Ectodermal cell (in vitro differentiated cells): ENCODE measurements at regions not wholly inside any gene's neighbourhood (a gene's known extent, or its start where the extent isn't known, plus 50 kb on each side); places are given as distances from the start of the nearest gene placed in this dataset.

ENCODE experiments used
- H3K27ac ChIP-seq: 2 replicates; pipeline ENCODE4 v1.7.0; 2013; ENCODE audit warnings: mild to moderate bottlenecking, low read depth, low read length; ENCODE audit not compliant: insufficient read depth, poor library complexity, severe bottlenecking
- H3K27me3 ChIP-seq: 2 replicates; pipeline ENCODE4 v1.7.0; 2013; ENCODE audit warnings: mild to moderate bottlenecking, low read length; ENCODE audit not compliant: insufficient read depth, control insufficient read depth, poor library complexity, severe bottlenecking
- H3K36me3 ChIP-seq: one replicate; pipeline ENCODE4 v1.7.0; 2013; ENCODE audit warnings: low read length; ENCODE audit not compliant: control insufficient read depth, insufficient read depth
- H3K4me1 ChIP-seq: one replicate; pipeline ENCODE4 v1.7.0; 2013; ENCODE audit warnings: low read length; ENCODE audit not compliant: control insufficient read depth, insufficient read depth
- H3K4me3 ChIP-seq: 2 replicates; pipeline ENCODE4 v1.7.0; 2013; ENCODE audit warnings: low read depth, low read length, control low read depth; ENCODE audit not compliant: insufficient read depth
- H3K9me3 ChIP-seq: 2 replicates; pipeline ENCODE4 v1.7.0; 2013; ENCODE audit warnings: mild to moderate bottlenecking, low read length, moderate library complexity; ENCODE audit not compliant: control insufficient read depth
- WGBS, 2 experiments: methylation state at CpG; one replicate each; pipeline ENCODE4 v1.1.7; 2013; ENCODE audit warnings: missing lambda C conversion rate in 2 of 2; 5-methylcytosine and 5-hydroxymethylcytosine counted together

- 94 to 98% methylated on average over 4 of the region's 4 CpGs for WGBS, 2 experiments
- H3K36me3 ChIP-seq = no peaks in the 10 kb centered on the region
- H3K27me3 ChIP-seq = no peaks in the 10 kb centered on the region
- no peaks in the 10 kb centered on the region for H3K4me1 ChIP-seq
- H3K9me3 ChIP-seq = no peaks in the 10 kb centered on the region
- no peak overlapping the region for H3K27ac ChIP-seq
- H3K4me3 ChIP-seq = no peak overlapping the region
Observed at GRCh38 chr4:189767941-189768340, 172.7 kb upstream of the FRG1 start.

GRCh38 chr4:189769131-189769530 is 171.5 kb upstream of the FRG1 start:
- H3K36me3 ChIP-seq = no peaks in the 10 kb centered on the region
- no peaks in the 10 kb centered on the region for H3K4me1 ChIP-seq
- H3K27ac ChIP-seq = no peak overlapping the region
- WGBS, 2 experiments = 87 to 90% methylated on average over 8 of the region's 9 CpGs
- H3K27me3 ChIP-seq = no peaks in the 10 kb centered on the region
- no peak overlapping the region for H3K4me3 ChIP-seq
- no peaks in the 10 kb centered on the region for H3K9me3 ChIP-seq

GRCh38 chr4:189771696-189772361 is 168.8 kb upstream of the FRG1 start:
- no peaks in the 10 kb centered on the region for H3K4me1 ChIP-seq
- H3K9me3 ChIP-seq = no peaks in the 10 kb centered on the region
- H3K27me3 ChIP-seq = no peaks in the 10 kb centered on the region
- 91 to 95% methylated on average over 9 to 10 of the region's 11 CpGs for WGBS, 2 experiments
- H3K27ac ChIP-seq = no peak overlapping the region
- H3K4me3 ChIP-seq = no peak overlapping the region
- no peaks in the 10 kb centered on the region for H3K36me3 ChIP-seq

- no peaks in the 10 kb centered on the region for H3K4me1 ChIP-seq
- H3K9me3 ChIP-seq = no peaks in the 10 kb centered on the region
- H3K27ac ChIP-seq = no peak overlapping the region
- H3K4me3 ChIP-seq = no peak overlapping the region
- WGBS, 2 experiments = 79 to 81% methylated on average over 4 to 6 of the region's 6 CpGs
- H3K36me3 ChIP-seq = no peaks in the 10 kb centered on the region
- no peaks in the 10 kb centered on the region for H3K27me3 ChIP-seq
Observed at GRCh38 chr4:189773909-189774308, 166.8 kb upstream of the FRG1 start.

- no peaks in the 10 kb centered on the region for H3K27me3 ChIP-seq
- H3K4me3 ChIP-seq = no peak overlapping the region
- no peaks in the 10 kb centered on the region for H3K36me3 ChIP-seq
- no peak overlapping the region for H3K27ac ChIP-seq
- peaks cover 4% of the 10 kb centered on the region for H3K4me1 ChIP-seq
- no peaks in the 10 kb centered on the region for H3K9me3 ChIP-seq
- 77 to 96% methylated on average over 4 to 5 of the region's 7 CpGs for WGBS, 2 experiments
Observed at GRCh38 chr4:189779281-189779980, 161.2 kb upstream of the FRG1 start.

GRCh38 chr4:189780391-189780790 is 160.3 kb upstream of the FRG1 start:
- H3K36me3 ChIP-seq = no peaks in the 10 kb centered on the region
- WGBS, 2 experiments = 93 to 94% methylated on average over 5 of the region's 5 CpGs
- H3K9me3 ChIP-seq = no peaks in the 10 kb centered on the region
- H3K4me1 ChIP-seq = peaks cover 4% of the 10 kb centered on the region
- no peak overlapping the region for H3K27ac ChIP-seq
- H3K4me3 ChIP-seq = no peak overlapping the region
- H3K27me3 ChIP-seq = no peaks in the 10 kb centered on the region

- Histone ChIP-seq H3K36me3 (no peaks in the 10 kb centered on the region), H3K4me1 (no peaks in the 10 kb centered on the region), H3K4me3 (no peak overlapping the region), H3K27ac (no peak overlapping the region), H3K9me3 (no peaks in the 10 kb centered on the region), H3K27me3 (no peaks in the 10 kb centered on the region)
Observed at GRCh38 chr4:189784651-189785050, 156.0 kb upstream of the FRG1 start.

- WGBS, 2 experiments = 61% methylated on average over 5 of the region's 5 CpGs
- no peaks in the 10 kb centered on the region for H3K27me3 ChIP-seq
- no peaks in the 10 kb centered on the region for H3K36me3 ChIP-seq
- no peak overlapping the region for H3K4me3 ChIP-seq
- H3K27ac ChIP-seq = no peak overlapping the region
- no peaks in the 10 kb centered on the region for H3K4me1 ChIP-seq
- H3K9me3 ChIP-seq = no peaks in the 10 kb centered on the region
Observed at GRCh38 chr4:189785257-189785656, 155.4 kb upstream of the FRG1 start.

GRCh38 chr4:189786447-189786846 is 154.2 kb upstream of the FRG1 start:
- no peaks in the 10 kb centered on the region for H3K4me1 ChIP-seq
- H3K4me3 ChIP-seq = no peak overlapping the region
- H3K9me3 ChIP-seq = no peaks in the 10 kb centered on the region
- WGBS, 2 experiments = 80 to 86% methylated on average over 5 of the region's 5 CpGs
- no peaks in the 10 kb centered on the region for H3K27me3 ChIP-seq
- no peak overlapping the region for H3K27ac ChIP-seq
- no peaks in the 10 kb centered on the region for H3K36me3 ChIP-seq

- Histone ChIP-seq H3K27ac (no peak overlapping the region), H3K4me3 (no peak overlapping the region)
Observed at GRCh38 chr4:189787216-189788031, 153.2 kb upstream of the FRG1 start.

More at GRCh38 chr4:189787216-189788031, 153.2 kb upstream of the FRG1 start:
- Histone ChIP-seq H3K27me3 (no peaks in the 10 kb centered on the region), H3K36me3 (no peaks in the 10 kb centered on the region), H3K9me3 (no peaks in the 10 kb centered on the region), H3K4me1 (no peaks in the 10 kb centered on the region)
- 91 to 93% methylated on average over 19 of the region's 19 CpGs for WGBS, 2 experiments
